Muscle of arm (tissue), 1 donor: ENCODE measurements at regions not wholly inside any gene's neighbourhood (a gene's known extent, or its start where the extent isn't known, plus 50 kb on each side); places are given as distances from the start of the nearest gene placed in this dataset.
"Not testable (repeated sequence)": the region's sequence is repeated elsewhere in the genome, so short reads cannot be mapped to it uniquely, and the experiment has no call there.

Source experiments
- DNase-seq: peaks from one replicate; pipeline ENCODE4 v3.0.0-alpha.2; 2013

- DNase-seq, result not testable (repeated sequence)
These were observed 54.0 kb upstream of the WWC2 start for GRCh38 chr4:183044924-183045640.

DNA sequence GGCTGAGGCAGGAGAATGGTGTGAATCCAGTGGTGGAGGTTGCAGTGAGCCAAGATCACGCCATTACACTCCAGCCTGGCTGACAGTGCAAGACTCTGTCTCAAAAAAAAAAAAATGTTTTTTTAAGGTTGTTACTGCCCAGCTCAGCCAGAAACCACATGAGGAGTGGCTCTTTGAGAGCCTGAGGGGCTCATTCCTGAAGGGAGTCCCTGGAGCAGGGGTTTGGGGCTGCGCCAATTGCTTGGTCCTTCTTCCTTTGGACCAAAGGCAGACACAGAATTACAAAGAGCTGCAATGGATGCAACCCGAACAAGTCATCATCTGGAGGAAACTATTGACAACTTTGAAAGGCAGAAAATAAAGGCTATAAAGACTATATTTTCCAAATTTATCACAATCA lies 60.6 kb upstream of the WWC2 start:
- DNase-seq, result no peak

DNA sequence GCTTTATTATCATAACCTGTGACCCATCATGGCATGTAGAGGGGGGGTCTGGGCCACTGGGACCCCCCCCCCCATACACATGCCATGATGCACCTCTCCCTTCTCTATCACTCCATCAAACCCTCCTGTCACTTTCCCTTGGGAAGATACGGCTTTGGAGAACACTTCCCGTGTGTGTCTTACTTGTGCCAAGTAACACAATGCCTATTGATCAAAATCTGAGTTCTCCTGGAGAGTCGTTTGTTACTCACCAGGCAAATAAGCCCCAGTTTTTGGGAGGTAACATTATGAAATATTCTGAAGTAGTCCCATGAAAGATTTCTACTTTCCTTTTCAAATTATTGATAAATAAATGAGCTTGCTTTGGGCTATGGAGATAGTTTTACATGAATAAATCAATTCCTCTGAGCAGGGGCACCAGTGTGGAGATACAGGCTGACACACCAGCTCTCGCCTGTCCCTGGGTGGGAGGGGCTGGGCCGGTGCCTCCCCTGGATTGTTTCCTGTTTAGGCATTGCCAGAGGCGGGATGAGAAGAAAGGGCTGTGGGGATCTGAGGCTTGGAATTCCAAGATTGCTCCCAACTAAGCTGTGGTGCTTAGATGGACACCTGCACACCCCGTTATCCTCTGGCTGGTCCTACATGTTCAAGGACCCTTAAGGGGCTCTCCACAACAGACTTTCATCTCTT lies 63.2 kb upstream of the WWC2 start:
- no peak for DNase-seq

DNA sequence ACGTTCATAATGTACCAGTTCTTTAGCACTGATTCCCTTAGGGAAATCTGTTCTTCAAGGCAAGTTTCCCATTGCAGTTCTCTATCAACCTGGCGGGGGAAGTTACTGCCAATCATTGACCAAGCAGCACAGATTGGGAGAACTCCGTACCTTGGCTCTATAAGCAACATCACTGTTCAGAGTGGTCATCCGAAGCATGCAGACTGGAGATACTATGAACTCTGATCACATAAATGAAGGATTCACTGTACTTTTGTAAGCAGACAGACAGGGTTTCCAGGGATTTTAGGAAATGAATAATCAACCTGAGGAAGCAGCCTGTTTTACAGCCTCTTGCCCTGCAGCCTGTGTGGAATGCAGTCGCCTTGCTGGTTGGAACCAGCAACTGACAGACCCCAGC lies 63.8 kb upstream of the WWC2 start:
- no peak for DNase-seq

DNA sequence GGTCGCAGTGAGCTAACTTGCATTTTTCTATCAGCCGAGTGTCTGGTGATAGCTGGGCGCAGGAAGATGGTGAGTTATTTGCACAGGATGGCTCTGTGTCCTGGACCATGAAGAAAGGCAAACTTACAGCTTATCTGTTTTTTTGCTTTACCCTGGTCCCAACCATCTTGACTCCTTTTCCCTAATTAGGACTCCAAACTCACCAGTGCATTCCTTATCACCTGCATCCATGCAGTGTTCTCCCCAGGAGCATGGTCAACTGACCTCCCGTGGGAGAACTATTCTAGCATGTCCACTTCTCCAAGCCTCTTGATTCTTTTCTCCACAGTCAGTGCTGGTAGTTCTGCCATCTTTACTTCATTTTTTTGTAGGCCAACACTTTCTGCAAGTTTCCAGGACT lies 68.2 kb upstream of the WWC2 start:
- no peak for DNase-seq

GRCh38 chr4:183030309-183030708 lies 68.7 kb upstream of the WWC2 start:
- DNase-seq, result no peak

- DNase-seq, result no peak
These were observed 69.7 kb upstream of the WWC2 start for GRCh38 chr4:183029365-183029764.

DNA sequence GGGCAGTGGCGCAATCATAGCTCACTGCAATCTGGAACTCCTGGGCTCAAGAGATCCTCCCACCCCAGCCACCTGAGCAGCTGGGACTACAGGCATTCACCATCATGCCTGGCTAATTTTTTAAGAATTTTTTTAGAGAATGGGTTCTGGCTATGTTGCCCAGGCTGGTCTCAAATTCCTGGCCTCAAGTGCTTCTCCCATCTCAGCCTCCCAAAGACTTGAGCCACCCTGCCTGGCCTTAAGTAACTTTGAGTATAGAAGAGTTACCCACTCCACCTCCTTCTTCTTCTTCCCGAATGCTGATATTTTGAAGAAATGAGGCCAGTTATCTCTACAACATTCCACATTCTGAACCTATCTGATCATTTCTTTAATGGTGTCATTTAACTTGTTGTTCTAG lies 72.4 kb upstream of the WWC2 start:
- DNase-seq, result no peak

GRCh38 chr4:183022617-183023016 lies 76.4 kb upstream of the WWC2 start:
- DNase-seq, result no peak

GRCh38 chr4:183017962-183018361 lies 81.1 kb upstream of the WWC2 start:
- DNase-seq, result no peak

- peak; percentile 20 for DNase-seq
These were observed 84.5 kb upstream of the WWC2 start for GRCh38 chr4:183014361-183015084.

- DNase-seq, result no peak
These were observed 85.4 kb upstream of the WWC2 start for GRCh38 chr4:183013730-183014002.

DNA sequence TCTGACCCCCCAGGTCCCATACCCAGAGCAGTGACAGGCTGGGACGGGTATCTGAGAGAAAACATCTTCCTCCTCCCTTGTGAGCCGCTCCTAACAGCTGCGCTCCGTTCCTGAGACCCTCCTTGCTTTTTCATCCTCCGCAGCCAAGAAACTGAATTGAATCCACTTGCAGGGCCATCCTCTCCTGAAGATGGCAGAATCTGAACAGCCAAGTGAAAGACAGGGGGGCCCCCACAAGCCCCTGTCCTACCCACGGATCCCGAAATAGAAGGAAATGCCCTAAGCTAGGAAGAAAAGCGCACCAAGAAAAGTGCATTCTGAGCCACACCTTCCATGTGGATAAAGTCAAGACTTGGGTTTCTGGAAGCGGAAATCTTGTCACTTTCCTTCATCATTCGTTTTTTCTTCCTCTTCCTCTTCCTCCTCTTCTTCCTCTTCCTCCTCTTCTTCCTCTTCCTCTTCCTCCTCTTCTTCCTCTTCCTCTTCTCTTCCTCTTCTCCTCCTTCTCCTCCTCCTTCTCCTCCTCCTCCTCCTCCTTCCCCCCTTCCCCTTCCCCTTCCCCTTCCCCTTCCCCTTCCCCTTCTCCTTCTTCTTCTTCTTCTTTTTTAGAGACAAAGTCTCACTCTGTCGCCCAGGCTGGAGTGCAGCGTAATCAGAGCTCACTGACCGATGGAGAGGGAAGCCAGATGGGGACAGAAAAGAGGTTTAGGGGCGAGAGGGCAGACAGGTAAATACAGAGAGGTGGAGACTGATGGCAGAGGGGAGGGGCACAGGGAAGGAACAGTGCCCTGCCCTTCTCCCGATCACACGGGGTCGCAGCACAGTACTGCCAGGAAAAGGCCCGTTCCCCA lies 86.0 kb upstream of the WWC2 start:
- DNase-seq, result no peak

GRCh38 chr4:183011213-183011907 lies 87.7 kb upstream of the WWC2 start:
- DNase-seq, result no peak

DNA sequence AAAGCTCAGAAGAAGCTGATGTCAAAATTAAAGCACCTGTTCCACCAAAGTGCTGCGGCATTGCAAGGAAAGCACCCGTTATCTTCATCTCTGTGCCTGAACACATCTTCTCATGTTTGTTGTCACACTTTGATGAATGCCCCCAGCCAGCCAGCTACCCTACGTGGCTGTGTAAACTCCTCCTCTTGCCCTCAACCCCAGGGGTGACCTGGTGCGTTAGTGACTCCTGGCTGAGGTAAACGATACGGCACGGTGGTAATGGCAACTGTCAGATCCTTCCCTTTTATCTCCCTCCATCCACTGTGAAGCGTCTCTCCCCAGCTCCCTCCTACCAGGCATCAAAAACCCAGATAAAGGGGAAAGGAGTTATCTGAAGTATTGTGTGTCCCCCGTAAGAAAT lies 90.6 kb upstream of the WWC2 start:
- DNase-seq, result no peak

- not testable (repeated sequence) for DNase-seq
These were observed 87.2 kb upstream of the DCTD start for GRCh38 chr4:183004370-183004769.

GRCh38 chr4:182994171-182994570 lies 77.0 kb upstream of the DCTD start:
- DNase-seq, result no peak

DNA sequence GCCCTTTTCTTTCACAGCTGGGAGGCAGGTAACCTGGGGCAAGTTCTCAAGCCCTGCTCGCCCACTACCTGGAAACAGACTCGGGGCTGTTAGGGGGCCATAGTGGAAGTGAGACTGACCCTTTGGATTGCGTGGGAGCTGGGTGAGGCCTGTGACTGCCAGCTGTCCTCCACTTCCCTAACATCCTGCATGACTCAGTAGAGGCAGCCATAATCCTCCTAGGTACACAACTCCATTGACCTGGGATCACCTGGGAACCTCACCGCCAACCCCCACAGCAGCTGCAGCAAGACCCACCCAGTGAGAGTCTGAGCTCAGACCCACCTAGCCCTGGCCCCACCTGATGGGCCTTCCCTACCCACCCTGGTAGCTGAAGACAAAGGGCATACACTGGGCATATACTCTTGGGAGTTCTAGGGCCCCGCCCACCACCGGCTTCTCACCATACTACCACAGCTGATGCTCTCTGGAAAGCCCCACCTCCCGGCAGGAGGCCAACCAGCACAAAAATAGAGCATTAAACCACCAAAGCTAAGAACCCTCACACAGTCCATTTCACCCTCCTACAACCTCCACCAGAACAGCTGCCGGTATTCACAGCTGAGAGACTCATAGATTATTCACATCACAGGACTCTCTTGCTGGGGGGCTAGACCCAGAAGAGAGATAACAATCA lies 61.1 kb upstream of the DCTD start:
- no peak for DNase-seq

DNA sequence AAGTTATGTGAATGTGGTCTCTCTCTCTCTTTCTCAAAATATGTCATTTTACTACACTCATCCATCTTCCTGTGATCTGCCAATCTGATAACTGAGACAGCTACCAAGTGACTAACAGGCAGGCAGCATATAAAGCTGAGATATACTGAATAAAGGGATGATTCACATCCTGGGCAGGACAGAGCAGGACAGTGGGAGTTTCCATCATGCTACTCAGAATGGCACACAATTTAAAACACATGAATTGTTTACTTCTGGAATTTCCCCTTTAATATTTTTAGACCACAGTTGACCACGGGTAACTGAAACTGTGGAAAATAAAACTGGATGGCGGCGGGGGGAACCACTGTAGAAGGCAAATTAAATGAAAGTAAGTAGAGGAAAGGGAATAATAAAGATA lies 58.6 kb upstream of the DCTD start:
- no peak for DNase-seq

GRCh38 chr4:182973941-182974340 lies 56.8 kb upstream of the DCTD start:
- DNase-seq, result no peak

- DNase-seq, result peak; percentile 15
These were observed 56.3 kb upstream of the DCTD start for GRCh38 chr4:182973511-182973911.
